Tibial artery (tissue), 4 donors: ENCODE measurements at regions not wholly inside any gene's neighbourhood (a gene's known extent, or its start where the extent isn't known, plus 50 kb on each side); places are given as distances from the start of the nearest gene placed in this dataset.

Experiments
- DNase-seq, 2 donors: peaks; one replicate each; pipeline ENCODE4 v3.0.0-alpha.2; 2019
- H3K27ac ChIP-seq, 2 donors: fragments of 200-600 bp; sonication (generic) in 1 of 2; 1 replicate in 1 of 2; 2 replicates in 1 of 2; pipeline ENCODE4 v1.5.1; 2018 to 2019; ENCODE audit warnings: mild to moderate bottlenecking in 1 of 2
- H3K27me3 ChIP-seq, 2 donors: fragments of 200-600 bp; sonication (generic) in 1 of 2; one replicate each; pipeline versions ENCODE4 v1.5.1 to v1.6.0; 2016 to 2019
- H3K36me3 ChIP-seq, 3 donors: fragments of 200-600 bp; sonication (generic) in 2 of 3; one replicate each; pipeline ENCODE4 v1.5.1; 2016 to 2019; ENCODE audit warnings: mild to moderate bottlenecking in 2 of 3
- H3K4me1 ChIP-seq, 4 donors: fragments of 200-600 bp; sonication (generic) in 2 of 4; 1 replicate in 3 of 4; 2 replicates in 1 of 4; pipeline ENCODE4 v1.5.1; 2016 to 2019
- H3K4me3 ChIP-seq, 2 donors: fragments of 200-600 bp; sonication (generic) in 1 of 2; 1 replicate in 1 of 2; 2 replicates in 1 of 2; pipeline ENCODE4 v1.5.1; 2018 to 2019; ENCODE audit warnings: mild to moderate bottlenecking in 2 of 2
- H3K9me3 ChIP-seq, 3 donors: fragments of 200-600 bp; sonication (generic) in 1 of 3; one replicate each; pipeline ENCODE4 v1.5.1; 2016 to 2019
- intact Hi-C: fragments of 100-400 bp; cut with DNase I; formaldehyde crosslinking; loops from one replicate; pipeline ENCODE4 v1.15.0; 2023; ENCODE audit warnings: low total_unique reads
- TF ChIP-seq, protein P1 (sequence below), 2 experiments: fragments of 200-600 bp in 1 of 2; fragments of 450-650 bp in 1 of 2; IDR thresholded peaks; one replicate each; pipeline ENCODE4 v1.5.1; 2017 to 2019; ENCODE audit warnings: antibody characterized with exemption in 2 of 2, mild to moderate bottlenecking in 1 of 2, moderate library complexity in 1 of 2

DNA sequence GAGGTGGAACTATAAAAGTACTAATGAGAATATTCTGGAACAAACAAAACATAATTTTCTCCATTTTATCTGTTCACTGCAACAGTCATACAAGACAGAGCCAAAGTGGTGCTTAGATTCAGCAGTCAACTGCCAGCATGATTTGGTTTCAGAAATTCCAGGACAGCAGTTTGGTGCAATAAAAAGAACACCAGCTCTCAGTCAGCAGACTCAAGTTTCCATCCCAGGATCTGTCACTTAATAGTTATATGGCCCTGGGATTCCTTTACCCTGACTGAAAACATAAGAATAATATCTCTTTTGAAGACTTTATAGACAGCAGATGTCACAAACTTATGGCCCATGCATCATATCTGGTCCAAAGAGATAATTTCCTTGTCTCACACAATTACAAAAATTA lies 92.8 kb upstream of the RASEF start:
- no peaks in the 10 kb centered on the region for H3K4me1 ChIP-seq
- H3K36me3 ChIP-seq: no peaks in the 10 kb centered on the region
- TF ChIP-seq, protein P1, sequence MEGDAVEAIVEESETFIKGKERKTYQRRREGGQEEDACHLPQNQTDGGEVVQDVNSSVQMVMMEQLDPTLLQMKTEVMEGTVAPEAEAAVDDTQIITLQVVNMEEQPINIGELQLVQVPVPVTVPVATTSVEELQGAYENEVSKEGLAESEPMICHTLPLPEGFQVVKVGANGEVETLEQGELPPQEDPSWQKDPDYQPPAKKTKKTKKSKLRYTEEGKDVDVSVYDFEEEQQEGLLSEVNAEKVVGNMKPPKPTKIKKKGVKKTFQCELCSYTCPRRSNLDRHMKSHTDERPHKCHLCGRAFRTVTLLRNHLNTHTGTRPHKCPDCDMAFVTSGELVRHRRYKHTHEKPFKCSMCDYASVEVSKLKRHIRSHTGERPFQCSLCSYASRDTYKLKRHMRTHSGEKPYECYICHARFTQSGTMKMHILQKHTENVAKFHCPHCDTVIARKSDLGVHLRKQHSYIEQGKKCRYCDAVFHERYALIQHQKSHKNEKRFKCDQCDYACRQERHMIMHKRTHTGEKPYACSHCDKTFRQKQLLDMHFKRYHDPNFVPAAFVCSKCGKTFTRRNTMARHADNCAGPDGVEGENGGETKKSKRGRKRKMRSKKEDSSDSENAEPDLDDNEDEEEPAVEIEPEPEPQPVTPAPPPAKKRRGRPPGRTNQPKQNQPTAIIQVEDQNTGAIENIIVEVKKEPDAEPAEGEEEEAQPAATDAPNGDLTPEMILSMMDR (IDR thresholded peaks at IDR 0.05): no peak
- no peak overlapping the region for H3K4me3 ChIP-seq
- intact Hi-C loops: no loop called here
- H3K9me3 ChIP-seq: no peaks in the 10 kb centered on the region
- H3K27ac ChIP-seq: no peak overlapping the region
- no peaks in the 10 kb centered on the region for H3K27me3 ChIP-seq
- no peak for DNase-seq

DNA sequence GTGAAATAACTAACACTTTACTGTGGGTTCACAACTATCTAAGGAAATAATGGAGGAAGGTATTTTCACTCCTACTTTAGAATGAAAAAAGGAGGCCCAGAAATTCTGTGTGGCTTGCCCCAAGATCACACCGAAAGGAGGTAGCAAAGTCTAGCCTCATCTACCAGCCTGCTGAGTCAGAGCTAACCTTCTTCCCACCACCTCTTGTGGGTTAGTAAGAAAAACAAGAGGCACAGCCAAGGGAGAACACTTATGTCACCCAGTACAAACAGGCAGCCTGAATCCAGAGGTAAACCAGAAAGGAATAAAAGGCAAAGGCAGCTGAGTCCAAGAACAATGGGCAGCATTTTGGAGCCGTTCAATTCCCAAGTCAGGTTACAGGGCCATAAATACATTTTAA lies 91.9 kb upstream of the RASEF start:
- Histone ChIP-seq H3K4me1 (no peaks in the 10 kb centered on the region), H3K27me3 (no peaks in the 10 kb centered on the region), H3K36me3 (no peaks in the 10 kb centered on the region), H3K9me3 (no peaks in the 10 kb centered on the region), H3K4me3 (no peak overlapping the region), H3K27ac (no peak overlapping the region)
- TF ChIP-seq, protein P1 (IDR thresholded peaks at IDR 0.05): no peak
- intact Hi-C loops: no loop called here
- DNase-seq: no peak

DNA sequence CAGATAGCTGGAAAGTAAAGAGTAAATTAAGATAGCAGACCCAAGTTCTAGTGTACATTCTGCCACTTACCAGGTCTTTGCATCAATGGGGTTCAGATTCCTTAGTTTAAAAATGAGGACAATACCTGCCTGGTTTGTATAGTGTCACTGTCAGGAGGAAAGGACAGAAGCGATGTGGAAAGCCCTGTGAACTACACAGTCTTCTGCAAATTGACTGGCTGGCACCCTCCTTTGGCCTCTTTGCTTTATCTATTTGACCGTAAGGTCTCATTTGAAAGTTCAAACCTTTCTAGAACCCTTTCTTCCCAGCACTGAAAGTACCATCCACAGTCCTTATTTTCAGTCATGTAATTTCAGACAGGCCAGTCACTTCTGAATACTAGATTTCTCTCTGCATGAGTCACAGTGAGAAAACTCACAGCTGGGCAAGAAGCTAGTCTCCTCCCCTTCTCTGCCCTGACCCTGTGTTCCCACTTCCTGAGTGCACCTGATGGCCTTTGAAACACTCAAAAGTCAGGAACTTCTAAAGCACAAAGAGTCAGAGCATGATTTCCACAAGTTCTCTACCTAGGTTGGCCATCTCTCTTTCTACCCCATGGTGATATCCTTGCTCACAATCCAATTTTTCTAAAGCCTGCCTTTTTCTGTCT lies 91.3 kb upstream of the RASEF start:
- Histone ChIP-seq H3K4me3 (no peak overlapping the region), H3K27ac (no peak overlapping the region), H3K36me3 (no peaks in the 10 kb centered on the region), H3K4me1 (no peaks in the 10 kb centered on the region), H3K27me3 (no peaks in the 10 kb centered on the region), H3K9me3 (no peaks in the 10 kb centered on the region)
- no peak for DNase-seq
- intact Hi-C loops: no loop called here
- TF ChIP-seq, protein P1 (IDR thresholded peaks at IDR 0.05): no peak

DNA sequence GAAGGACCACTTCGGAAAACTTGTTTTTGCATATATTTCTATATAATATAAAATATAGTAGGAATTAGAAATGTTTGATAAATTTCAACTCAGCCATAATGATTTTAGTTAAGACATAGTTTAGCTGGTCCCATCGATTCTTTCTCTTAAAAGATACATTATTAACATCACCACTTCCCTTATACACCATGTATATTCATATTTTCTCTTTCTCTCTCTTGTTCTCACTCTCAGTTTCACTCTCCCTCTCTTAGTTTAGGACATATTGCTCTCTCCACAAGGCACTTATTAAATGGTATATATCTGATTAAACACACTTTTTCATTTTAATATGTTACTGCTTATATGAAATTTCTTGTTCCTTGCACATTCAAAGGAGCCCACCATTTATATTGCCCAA lies 90.1 kb upstream of the RASEF start:
- Histone ChIP-seq H3K4me3 (no peak overlapping the region), H3K27ac (no peak overlapping the region), H3K36me3 (no peaks in the 10 kb centered on the region), H3K27me3 (no peaks in the 10 kb centered on the region), H3K9me3 (peaks cover 0 to 3% (median 2%) of the 10 kb centered on the region in 3 donors), H3K4me1 (no peaks in the 10 kb centered on the region)
- intact Hi-C loops: no loop called here
- TF ChIP-seq, protein P1 (IDR thresholded peaks at IDR 0.05): no peak
- no peak for DNase-seq

DNA sequence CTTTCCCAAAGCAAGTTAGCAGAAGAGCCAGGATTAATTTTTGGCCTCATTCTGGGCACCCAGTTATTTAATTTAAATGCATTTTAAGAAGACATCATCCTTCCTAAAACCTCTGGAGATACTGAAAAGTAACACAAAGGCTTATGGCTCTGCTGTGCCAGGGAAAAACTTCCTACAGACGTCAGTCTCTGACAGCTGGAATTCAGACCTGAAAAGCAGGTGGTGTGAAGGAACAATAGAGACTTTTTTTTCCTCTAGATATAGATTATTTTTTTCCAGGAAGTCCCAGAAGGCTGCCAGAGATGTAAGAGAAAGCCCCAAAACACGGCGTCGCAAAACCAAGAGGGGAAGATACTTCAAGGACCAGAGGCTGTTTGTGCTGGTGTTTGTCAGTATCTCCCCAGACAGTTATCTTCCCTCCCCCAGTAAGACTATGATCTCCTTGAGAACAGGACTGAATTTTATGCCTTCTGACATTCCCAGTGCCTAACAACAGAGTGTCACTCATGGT lies 88.7 kb upstream of the RASEF start:
- no peak overlapping the region for H3K27ac ChIP-seq
- no peak for DNase-seq
- H3K4me1 ChIP-seq: no peaks in the 10 kb centered on the region
- H3K4me3 ChIP-seq: no peak overlapping the region
- TF ChIP-seq, protein P1 (IDR thresholded peaks at IDR 0.05): no peak
- H3K27me3 ChIP-seq: no peaks in the 10 kb centered on the region
- peaks cover 0 to 11% (median 5%) of the 10 kb centered on the region in 3 donors for H3K9me3 ChIP-seq
- intact Hi-C loops: no loop called here
- no peaks in the 10 kb centered on the region for H3K36me3 ChIP-seq
